ENCODE measurements at regions not wholly inside any gene's neighbourhood (a gene's known extent, or its start where the extent isn't known, plus 50 kb on each side); places are given as distances from the start of the nearest gene placed in this dataset.

- Histone ChIP-seq H3K9me3 (no peaks in the 10 kb centered on the region), H3K27me3 (replicated peaks in 1 of 7) (no peaks in the 10 kb centered on the region), H3K4me3 (no peak overlapping the region), H3K36me3 (no peaks in the 10 kb centered on the region), H3K4me1 (no peaks in the 10 kb centered on the region), H3K27ac (no peak overlapping the region)
- no peak for DNase-seq
- WGBS, 5 donors = 60 to 78% (median 62%) methylated on average over 3 of the region's 3 CpGs
- TF ChIP-seq POLR2A (IDR thresholded peaks at IDR 0.05) (no peak), POLR2AphosphoS5 (IDR thresholded peaks at IDR 0.05) (no peak), CTCF (IDR thresholded peaks at IDR 0.05 in 8 of 11, conservative IDR thresholded peaks at IDR 0.05 in 3 of 11) (no peak)
- intact Hi-C loops (cut with DNase I; ENCODE audit: low total_unique reads) = no loop called here
These were observed 137.0 kb upstream of the IL15 start for GRCh38 chr4:141499261-141499853.

- Histone ChIP-seq H3K4me3 (no peak overlapping the region), H3K9me3 (no peaks in the 10 kb centered on the region), H3K36me3 (no peaks in the 10 kb centered on the region), H3K27me3 (replicated peaks in 1 of 7) (no peaks in the 10 kb centered on the region), H3K27ac (no peak overlapping the region), H3K4me1 (no peaks in the 10 kb centered on the region)
- no peak for TF ChIP-seq POLR2A (IDR thresholded peaks at IDR 0.05)
- no peak for TF ChIP-seq CTCF (IDR thresholded peaks at IDR 0.05 in 8 of 11, conservative IDR thresholded peaks at IDR 0.05 in 3 of 11)
- TF ChIP-seq POLR2AphosphoS5 (IDR thresholded peaks at IDR 0.05) = no peak
- intact Hi-C loops (cut with DNase I; ENCODE audit: low total_unique reads) = no loop called here
- DNase-seq = no peak
- 93 to 100% (median 100%) methylated on average over 1 of the region's 1 CpG for WGBS, 5 donors
These were observed 135.0 kb upstream of the IL15 start for GRCh38 chr4:141501395-141501794.

GRCh38 chr4:141501931-141502330, 134.5 kb upstream of the IL15 start:
- 78 to 84% (median 83%) methylated on average over 3 of the region's 3 CpGs for WGBS, 5 donors
- H3K27ac ChIP-seq = no peak overlapping the region
- no peak for TF ChIP-seq POLR2AphosphoS5 (IDR thresholded peaks at IDR 0.05)
- TF ChIP-seq POLR2A (IDR thresholded peaks at IDR 0.05) = no peak
- TF ChIP-seq CTCF (IDR thresholded peaks at IDR 0.05 in 8 of 11, conservative IDR thresholded peaks at IDR 0.05 in 3 of 11) = no peak
- no peaks in the 10 kb centered on the region for H3K9me3 ChIP-seq
- intact Hi-C loops (cut with DNase I; ENCODE audit: low total_unique reads) = no loop called here
- no peaks in the 10 kb centered on the region for H3K27me3 ChIP-seq (replicated peaks in 1 of 7)
- DNase-seq = no peak
- no peaks in the 10 kb centered on the region for H3K36me3 ChIP-seq
- no peak overlapping the region for H3K4me3 ChIP-seq
- H3K4me1 ChIP-seq = no peaks in the 10 kb centered on the region

- DNase-seq = no peak
- no peaks in the 10 kb centered on the region for H3K4me1 ChIP-seq
- intact Hi-C loops (cut with DNase I; ENCODE audit: low total_unique reads) = no loop called here
- no peaks in the 10 kb centered on the region for H3K36me3 ChIP-seq
- no peak overlapping the region for H3K27ac ChIP-seq
- H3K27me3 ChIP-seq (replicated peaks in 1 of 7) = no peaks in the 10 kb centered on the region
- TF ChIP-seq POLR2AphosphoS5 (IDR thresholded peaks at IDR 0.05) = no peak
- TF ChIP-seq CTCF (IDR thresholded peaks at IDR 0.05 in 8 of 11, conservative IDR thresholded peaks at IDR 0.05 in 3 of 11) = no peak
- no peak for TF ChIP-seq POLR2A (IDR thresholded peaks at IDR 0.05)
- WGBS, 5 donors = 80 to 91% (median 88%) methylated on average over 2 of the region's 2 CpGs
- H3K4me3 ChIP-seq = no peak overlapping the region
- no peaks in the 10 kb centered on the region for H3K9me3 ChIP-seq
These were observed 133.6 kb upstream of the IL15 start for GRCh38 chr4:141502755-141503154.
